Naive thymus-derived CD8-positive, alpha-beta T cell (primary cell): ENCODE measurements at regions not wholly inside any gene's neighbourhood (a gene's known extent, or its start where the extent isn't known, plus 50 kb on each side); places are given as distances from the start of the nearest gene placed in this dataset.

Experiments used
- ATAC-seq, 2 donors: fragments of 150-1000 bp; cut with Tn5 transposase in 1 of 2; sonication (Bioruptor Pico), chemical (Tn5 transposase) in 1 of 2; 1 replicate in 1 of 2; 2 replicates in 1 of 2; pipeline ENCODE4 v1.10.0; 2021; ENCODE audit warnings: mild to moderate bottlenecking in 2 of 2, moderate library complexity in 2 of 2
- POLR2A ChIA-PET: fragments of 350-600 bp; sonication (Branson Sonifier 250); formaldehyde crosslinking; loops from one replicate; lab custom pipeline; 2021; ENCODE audit warnings: antibody characterized with exemption; lab: Charles Lee
- DNase-seq, 10 donors: peaks; one replicate each; pipeline versions ENCODE4 v3.0.0 to v3.0.0-alpha.2; 2020 to 2022
- H3K27ac Mint-ChIP-seq, 10 donors: one replicate each; pipeline ENCODE4 v1.8.0; 2020 to 2022; ENCODE audit warnings: mild to moderate bottlenecking in 10 of 10, mixed read lengths in 10 of 10, moderate library complexity in 4 of 10, inconsistent platforms in 1 of 10
- H3K27me3 Mint-ChIP-seq, 5 donors: one replicate each; pipeline ENCODE4 v1.8.0; 2021 to 2022; ENCODE audit warnings: mixed read lengths in 5 of 5
- H3K36me3 Mint-ChIP-seq, 3 donors: one replicate each; pipeline ENCODE4 v1.8.0; 2020 to 2022; ENCODE audit warnings: mixed read lengths in 3 of 3, mild to moderate bottlenecking in 2 of 3, inconsistent platforms in 1 of 3
- H3K4me1 Mint-ChIP-seq, 4 donors: one replicate each; pipeline ENCODE4 v1.8.0; 2021 to 2022; ENCODE audit warnings: mixed read lengths in 4 of 4
- H3K4me3 Mint-ChIP-seq, 10 donors: one replicate each; pipeline ENCODE4 v1.8.0; 2020 to 2022; ENCODE audit warnings: mild to moderate bottlenecking in 10 of 10, mixed read lengths in 10 of 10, moderate library complexity in 6 of 10, inconsistent platforms in 1 of 10
- H3K9me3 Mint-ChIP-seq, 9 donors: one replicate each; pipeline ENCODE4 v1.8.0; 2020 to 2022; ENCODE audit warnings: mixed read lengths in 9 of 9, mild to moderate bottlenecking in 3 of 9, inconsistent platforms in 1 of 9, moderate library complexity in 1 of 9

DNA sequence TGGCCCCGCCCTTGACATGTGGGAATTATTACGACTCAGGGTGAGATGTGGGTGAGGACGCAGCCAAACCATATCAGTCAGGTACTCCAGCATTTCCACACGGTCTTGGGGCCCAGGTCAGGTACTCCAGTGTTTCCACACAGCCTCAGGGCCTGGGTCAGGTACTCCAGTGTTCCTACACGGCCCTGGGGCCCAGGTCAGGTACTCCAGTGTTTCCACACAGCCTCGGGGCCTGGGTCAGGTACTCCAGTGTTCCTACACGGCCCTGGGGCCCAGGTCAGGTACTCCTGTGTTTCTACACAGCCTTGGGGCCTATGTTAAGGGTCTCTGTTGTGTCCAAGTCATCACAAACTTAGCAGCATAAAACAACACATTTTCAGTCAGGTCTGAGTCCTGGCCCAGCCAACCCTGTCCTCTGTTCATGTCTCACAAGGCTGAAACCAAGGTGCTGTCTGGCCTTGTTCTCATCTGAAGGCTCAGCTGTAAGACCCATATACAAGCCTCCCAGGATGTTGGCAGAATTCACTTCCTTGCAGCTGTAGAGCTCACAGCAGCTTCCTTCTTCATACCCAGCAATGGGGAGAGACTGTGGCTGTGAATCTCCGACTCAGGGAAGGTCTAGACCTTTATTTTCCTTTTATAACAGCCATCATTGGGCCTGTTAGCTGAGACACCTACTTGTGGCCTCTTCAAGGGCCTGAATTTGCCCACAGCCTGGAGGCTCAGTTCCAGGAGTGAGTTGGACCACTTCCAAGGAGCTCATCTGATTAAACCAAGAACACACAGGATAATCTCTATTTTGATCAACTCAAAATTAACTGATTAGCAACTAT is 107.6 kb upstream of the SFSWAP start:
- POLR2A ChIA-PET = no interaction called here
- DNase-seq (no peak), ATAC-seq (no peak)
- H3K4me1 Mint-ChIP-seq = peaks cover 15 to 66% (median 53%) of the 10 kb centered on the region in 4 donors
- H3K9me3 Mint-ChIP-seq = peaks cover 0 to 2% (median 0%) of the 10 kb centered on the region in 9 donors
- H3K27ac Mint-ChIP-seq = peak overlapping the region in 9 of 10 donors; percentile 40 to 95 (median 81)
- peak overlapping the region; percentile 73 to 89 (median 83) for H3K4me3 Mint-ChIP-seq
- peaks cover 0 to 2% (median 0%) of the 10 kb centered on the region in 5 donors for H3K27me3 Mint-ChIP-seq
- peaks cover 0 to 4% (median 0%) of the 10 kb centered on the region in 3 donors for H3K36me3 Mint-ChIP-seq

DNA sequence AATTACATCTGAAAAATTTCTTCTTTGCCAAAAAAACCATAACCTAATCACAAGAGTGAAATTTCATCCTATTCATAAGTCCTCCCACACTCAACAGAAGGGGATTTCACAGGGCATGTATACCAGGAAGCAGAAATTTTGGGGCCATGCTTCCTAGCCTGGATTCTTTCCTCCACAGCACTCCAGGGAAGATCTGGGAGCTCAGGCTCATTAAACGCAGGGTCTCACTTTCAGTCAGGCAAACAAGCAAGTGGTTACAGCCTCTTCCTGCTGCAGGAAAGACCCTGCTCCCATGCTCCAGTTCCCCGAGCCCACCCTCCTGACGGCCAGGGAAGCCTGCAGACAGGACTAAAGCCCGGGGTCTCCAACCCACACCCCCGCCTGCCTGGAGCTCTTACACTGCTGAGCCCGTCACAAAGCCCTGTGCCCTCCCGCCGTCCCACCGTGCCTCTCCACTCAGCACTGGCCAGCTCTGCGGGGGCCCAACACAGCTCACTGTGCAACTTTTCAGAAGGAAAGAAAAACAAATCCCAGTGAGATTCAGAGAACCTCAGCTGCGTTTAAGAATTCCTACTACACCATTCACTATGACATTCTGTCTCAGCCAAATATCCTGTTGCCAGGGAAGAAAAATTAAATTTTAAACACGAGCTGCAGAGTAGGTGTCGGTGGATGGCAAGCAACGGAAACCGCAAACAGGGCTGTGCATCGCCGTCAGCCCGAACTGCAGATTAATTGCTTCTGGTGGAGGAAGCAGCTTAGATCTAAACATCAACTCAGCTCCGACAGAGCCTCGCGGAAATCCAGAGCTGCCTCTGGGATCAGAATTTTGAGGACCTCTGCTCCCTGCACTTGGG is 106.7 kb upstream of the SFSWAP start:
- peaks cover 0 to 2% (median 0%) of the 10 kb centered on the region in 5 donors for H3K27me3 Mint-ChIP-seq
- ATAC-seq = peak; percentile 86 to 87
- H3K27ac Mint-ChIP-seq = peak overlapping the region; percentile 53 to 95 (median 86)
- POLR2A ChIA-PET = interaction anchor here (0.8 to 0.9 kb wide), 2 partner anchors 68 to 107 kb away, joined by 3 to 4 read pairs; partner anchors contain the start of gene SFSWAP
- peak overlapping the region; percentile 73 to 89 (median 83) for H3K4me3 Mint-ChIP-seq
- DNase-seq = peak in 9 of 10 donors; percentile 13 to 73 (median 50)
- H3K9me3 Mint-ChIP-seq = peaks cover 0 to 2% (median 0%) of the 10 kb centered on the region in 9 donors
- H3K4me1 Mint-ChIP-seq = peaks cover 14 to 72% (median 55%) of the 10 kb centered on the region in 4 donors
- H3K36me3 Mint-ChIP-seq = peaks cover 0 to 4% (median 0%) of the 10 kb centered on the region in 3 donors

DNA sequence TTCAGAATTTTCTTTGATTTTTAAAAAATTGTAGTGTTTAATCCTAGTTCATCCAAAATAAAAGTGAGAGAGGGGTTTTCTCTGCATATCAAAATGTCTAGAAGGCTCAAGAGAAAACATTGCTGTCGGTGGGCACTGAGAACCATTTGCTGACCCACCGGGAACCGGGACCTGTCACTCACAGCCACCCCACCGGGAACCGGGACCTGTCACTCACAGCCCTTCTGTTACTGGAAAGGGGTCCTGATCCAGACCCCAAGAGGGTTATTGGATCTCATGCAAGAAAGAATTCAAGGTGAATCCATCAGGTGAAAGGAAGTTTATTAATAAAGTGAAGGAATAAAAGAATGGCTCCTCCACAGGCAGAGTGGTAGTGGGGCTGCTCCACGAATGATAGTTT is 106.0 kb upstream of the SFSWAP start:
- Mint-ChIP-seq H3K27ac (peak overlapping the region in 4 of 10 donors; percentile 8 to 95 (median 75)), H3K9me3 (peaks cover 0 to 2% (median 0%) of the 10 kb centered on the region in 9 donors), H3K4me3 (peak overlapping the region in 9 of 10 donors; percentile 73 to 89 (median 83)), H3K36me3 (peaks cover 0 to 4% (median 0%) of the 10 kb centered on the region in 3 donors), H3K27me3 (peaks cover 0 to 2% (median 0%) of the 10 kb centered on the region in 5 donors), H3K4me1 (peaks cover 13 to 76% (median 58%) of the 10 kb centered on the region in 4 donors)
- ATAC-seq = no peak
- DNase-seq = no peak
- POLR2A ChIA-PET = interaction anchor here (0.8 to 0.9 kb wide), 2 partner anchors 68 to 106 kb away, joined by 3 to 4 read pairs; partner anchors contain the start of gene SFSWAP

DNA sequence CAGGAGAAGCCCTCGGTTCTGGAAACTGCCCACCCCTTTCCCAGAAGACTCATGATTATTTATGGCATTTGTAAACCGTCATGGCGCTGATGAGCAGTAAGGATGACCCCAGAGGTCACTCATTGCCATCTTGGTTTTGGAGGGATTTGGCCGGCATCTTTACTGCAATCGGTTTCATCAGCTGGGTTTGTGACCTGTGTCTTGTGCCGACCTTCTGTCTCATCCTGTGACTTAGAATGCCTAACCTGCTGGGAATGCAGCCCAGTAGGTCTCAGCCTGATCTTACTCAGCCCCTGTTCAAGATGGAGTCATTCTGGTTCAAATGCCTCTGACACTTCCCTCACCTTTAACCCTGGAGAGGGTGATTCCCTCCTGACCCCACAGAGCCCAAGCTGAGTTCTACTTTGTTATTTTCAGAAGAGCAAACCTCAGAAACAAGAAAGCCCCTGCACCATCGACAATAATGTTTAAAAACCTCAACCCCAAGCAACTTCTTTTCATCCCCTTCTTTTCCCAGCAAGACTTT is 105.5 kb upstream of the SFSWAP start:
- H3K9me3 Mint-ChIP-seq = peaks cover 0 to 2% (median 0%) of the 10 kb centered on the region in 9 donors
- H3K4me3 Mint-ChIP-seq = peak overlapping the region in 7 of 10 donors; percentile 12 to 85 (median 73)
- H3K27me3 Mint-ChIP-seq = peaks cover 0 to 2% (median 0%) of the 10 kb centered on the region in 5 donors
- no peak for ATAC-seq
- POLR2A ChIA-PET = no interaction called here
- peaks cover 0 to 4% (median 0%) of the 10 kb centered on the region in 3 donors for H3K36me3 Mint-ChIP-seq
- H3K27ac Mint-ChIP-seq = peak overlapping the region in 2 of 10 donors; percentile 25 to 44
- DNase-seq = no peak
- peaks cover 13 to 76% (median 58%) of the 10 kb centered on the region in 4 donors for H3K4me1 Mint-ChIP-seq

DNA sequence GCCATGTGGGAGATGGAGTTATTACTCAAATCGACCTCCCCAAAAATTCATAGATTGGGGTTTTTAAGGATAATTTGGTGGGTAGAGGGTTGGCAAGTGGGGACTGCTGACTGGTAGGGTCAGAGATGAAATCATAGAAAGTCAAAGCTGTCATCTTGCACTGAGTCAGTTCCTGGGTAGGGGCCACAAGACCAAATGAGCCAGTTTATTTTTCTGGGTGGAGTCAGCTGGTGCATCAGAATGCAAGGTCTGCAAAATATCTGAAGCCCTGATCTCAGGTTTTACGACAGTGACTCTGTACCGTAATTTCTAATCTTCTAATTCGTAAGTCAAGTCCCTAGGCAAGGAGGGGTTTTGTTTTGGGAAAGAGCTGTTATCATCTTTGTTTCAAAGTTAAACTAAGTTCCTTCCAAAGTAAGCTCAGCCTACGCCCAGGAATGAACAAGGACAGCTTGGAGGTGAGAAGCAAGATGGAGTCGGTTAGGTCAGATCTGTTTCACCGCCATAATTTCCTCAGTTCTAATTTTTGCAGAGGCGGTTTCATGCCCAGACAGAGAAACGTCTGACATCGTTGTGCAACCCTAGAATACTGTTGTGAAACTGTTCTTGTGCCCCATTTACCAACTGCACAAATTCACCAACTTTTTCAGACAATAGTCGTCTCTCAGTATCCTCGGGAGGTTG is 104.5 kb upstream of the SFSWAP start:
- H3K27ac Mint-ChIP-seq = peak overlapping the region in 3 of 10 donors; percentile 44 to 61 (median 53)
- H3K4me1 Mint-ChIP-seq = peaks cover 13 to 71% (median 58%) of the 10 kb centered on the region in 4 donors
- H3K27me3 Mint-ChIP-seq = peaks cover 0 to 2% (median 0%) of the 10 kb centered on the region in 5 donors
- DNase-seq (no peak), ATAC-seq (no peak)
- H3K9me3 Mint-ChIP-seq = peaks cover 0 to 2% (median 0%) of the 10 kb centered on the region in 9 donors
- H3K4me3 Mint-ChIP-seq = peak overlapping the region in 2 of 10 donors; percentile 10 to 18
- H3K36me3 Mint-ChIP-seq = peaks cover 0 to 4% (median 0%) of the 10 kb centered on the region in 3 donors
- POLR2A ChIA-PET = no interaction called here

DNA sequence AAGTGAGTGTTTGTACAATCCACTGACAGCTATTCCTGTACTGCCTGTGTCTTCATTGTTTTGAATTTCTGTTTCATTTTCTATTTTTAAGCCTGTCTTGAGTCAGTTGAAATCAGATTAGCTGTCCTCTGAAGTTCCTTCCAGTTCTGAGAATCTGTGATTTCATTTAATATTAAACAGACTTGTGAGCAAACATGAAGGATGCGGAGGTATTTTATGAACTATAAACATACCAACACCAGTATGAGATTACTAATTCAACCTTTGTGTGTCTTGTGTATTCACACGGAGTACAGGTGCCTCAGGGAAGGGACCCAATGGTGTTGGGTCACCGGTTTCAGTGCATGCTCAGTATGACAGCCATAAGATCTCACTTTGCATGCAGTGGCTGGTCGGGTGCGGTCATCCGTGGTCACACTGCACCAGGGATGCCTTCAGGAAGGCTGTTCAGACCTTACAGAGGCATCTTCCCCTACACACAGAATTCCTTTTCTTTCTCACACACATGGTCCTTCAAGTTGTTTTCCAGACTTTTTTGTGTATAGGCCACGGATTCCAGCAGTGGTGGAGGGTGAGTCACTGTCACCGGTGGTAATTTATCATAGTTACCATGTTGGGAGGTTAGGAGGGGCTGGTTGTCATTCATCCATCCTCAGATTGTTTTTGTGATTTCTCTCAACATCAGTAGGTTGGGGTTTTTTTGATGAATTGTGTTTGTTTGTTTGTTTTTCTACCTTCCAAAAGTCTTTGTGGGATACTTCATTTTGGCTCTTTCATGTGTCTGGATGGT is 103.0 kb upstream of the SFSWAP start:
- no peak for ATAC-seq
- POLR2A ChIA-PET = no interaction called here

DNA sequence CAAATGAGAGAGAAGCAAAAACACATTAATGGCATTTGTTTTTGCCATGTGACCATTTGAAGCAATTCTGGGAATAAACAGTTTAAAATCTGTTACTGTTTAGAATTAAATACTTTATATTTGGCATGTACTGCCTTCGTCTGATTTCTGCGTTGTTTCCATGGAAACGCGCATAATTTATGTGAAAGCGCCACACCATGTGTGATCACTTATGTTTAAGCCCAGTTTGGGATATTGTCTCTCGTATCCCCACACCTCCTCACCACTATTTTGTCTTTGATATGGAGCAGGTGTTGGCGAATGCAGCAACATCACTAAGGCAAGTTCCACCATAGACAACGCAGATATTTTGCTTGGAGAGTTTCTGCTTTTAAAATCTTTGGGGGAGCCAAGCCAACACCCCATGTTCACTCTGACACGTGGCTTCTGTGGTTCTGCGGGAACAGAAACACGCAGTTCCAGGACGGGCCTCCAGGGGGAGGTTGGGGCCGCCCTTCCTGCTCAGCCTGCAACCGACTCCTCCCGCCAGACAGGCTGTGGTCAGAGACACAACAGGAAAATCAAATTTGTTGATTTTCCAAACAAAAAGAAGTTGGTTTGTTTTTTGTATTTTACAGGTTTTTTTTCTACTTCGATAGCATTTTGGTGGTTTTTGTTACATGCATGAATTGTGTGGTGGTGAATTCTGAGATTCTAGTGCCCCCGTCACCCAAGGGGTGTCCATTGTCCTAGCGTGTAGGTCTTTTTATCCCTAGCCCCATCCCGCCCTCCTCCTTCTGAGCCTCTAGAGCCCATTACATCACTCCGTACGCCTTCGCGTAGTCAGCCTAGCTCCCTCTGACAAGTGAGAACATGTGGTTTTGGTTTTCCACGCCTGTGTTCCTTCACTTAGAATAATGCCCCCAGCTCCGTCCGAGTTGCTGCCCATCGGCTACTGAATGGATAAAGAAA is 101.9 kb upstream of the SFSWAP start:
- H3K27ac Mint-ChIP-seq = peak overlapping the region in 1 of 10 donors; percentile 58

More for the DNA sequence above, 103.0 kb upstream of the SFSWAP start:
- Mint-ChIP-seq H3K4me1 (peaks cover 9 to 64% (median 53%) of the 10 kb centered on the region in 4 donors), H3K4me3 (peak overlapping the region in 2 of 10 donors; percentile 33 to 42), H3K27ac (peak overlapping the region in 4 of 10 donors; percentile 20 to 80 (median 44)), H3K36me3 (peaks cover 0 to 4% (median 0%) of the 10 kb centered on the region in 3 donors), H3K27me3 (peaks cover 0 to 2% (median 0%) of the 10 kb centered on the region in 5 donors), H3K9me3 (peaks cover 0 to 2% (median 0%) of the 10 kb centered on the region in 9 donors)
- DNase-seq = no peak

DNA sequence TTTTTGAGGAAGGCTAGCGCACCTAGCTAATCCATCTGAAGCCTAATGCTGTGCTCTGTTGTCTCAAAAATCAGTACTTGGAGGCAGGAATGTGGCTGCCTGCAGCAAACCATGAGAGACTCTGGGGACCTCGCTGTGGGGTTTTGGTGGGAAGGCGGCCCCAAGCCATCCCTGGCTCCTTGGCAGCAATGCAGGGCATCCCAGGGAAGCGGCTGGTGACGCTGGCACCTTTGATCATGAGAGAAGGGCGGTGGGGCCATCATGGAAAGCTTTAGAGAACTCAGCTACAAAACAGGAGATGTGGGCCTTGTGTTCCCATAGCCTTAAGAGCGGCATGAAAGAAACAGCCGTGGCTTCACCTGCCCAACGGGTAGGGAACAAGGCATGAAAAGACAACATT is 101.1 kb upstream of the SFSWAP start:
- no peak for DNase-seq
- peaks cover 0 to 4% (median 0%) of the 10 kb centered on the region in 3 donors for H3K36me3 Mint-ChIP-seq
- H3K27me3 Mint-ChIP-seq = peaks cover 0 to 2% (median 0%) of the 10 kb centered on the region in 5 donors
- peaks cover 0 to 2% (median 0%) of the 10 kb centered on the region in 9 donors for H3K9me3 Mint-ChIP-seq
- H3K4me1 Mint-ChIP-seq = peaks cover 6 to 45% (median 34%) of the 10 kb centered on the region in 4 donors
- no peak for ATAC-seq
- H3K4me3 Mint-ChIP-seq = peak overlapping the region in 2 of 10 donors; percentile 63 to 68
- peak overlapping the region in 1 of 10 donors; percentile 59 for H3K27ac Mint-ChIP-seq
- POLR2A ChIA-PET = no interaction called here

More for the DNA sequence above, 101.9 kb upstream of the SFSWAP start:
- ATAC-seq (peak; percentile 72 to 75), DNase-seq (peak in 9 of 10 donors; percentile 29 to 73 (median 49))
- H3K9me3 Mint-ChIP-seq = peaks cover 0 to 2% (median 0%) of the 10 kb centered on the region in 9 donors
- H3K27me3 Mint-ChIP-seq = peaks cover 0 to 2% (median 0%) of the 10 kb centered on the region in 5 donors
- H3K4me1 Mint-ChIP-seq = peaks cover 9 to 53% (median 42%) of the 10 kb centered on the region in 4 donors
- H3K36me3 Mint-ChIP-seq = peaks cover 0 to 4% (median 0%) of the 10 kb centered on the region in 3 donors
- H3K4me3 Mint-ChIP-seq = peak overlapping the region in 3 of 10 donors; percentile 21 to 68 (median 63)
- POLR2A ChIA-PET = no interaction called here

DNA sequence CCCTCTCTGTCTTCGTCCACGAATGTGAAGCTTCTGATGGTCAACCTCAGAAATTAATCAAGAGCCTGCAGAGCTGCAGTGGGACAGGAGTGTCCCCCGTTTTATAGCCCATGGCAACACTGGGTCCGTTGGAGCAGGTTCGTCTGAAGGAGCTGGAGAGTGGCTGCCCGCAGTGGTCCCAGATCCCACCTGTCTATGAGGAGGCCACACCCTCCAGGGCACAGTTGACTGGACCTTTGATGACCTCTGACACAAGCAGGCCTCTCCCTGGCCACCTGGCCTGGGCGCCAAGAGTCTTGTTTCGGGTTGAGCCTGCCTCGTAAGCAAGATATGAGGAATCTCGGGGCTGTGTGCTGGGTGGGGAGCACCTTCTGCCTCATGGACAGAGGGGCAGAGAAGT is 100.7 kb upstream of the SFSWAP start:
- H3K4me1 Mint-ChIP-seq = peaks cover 6 to 41% (median 30%) of the 10 kb centered on the region in 4 donors
- H3K27ac Mint-ChIP-seq = no peak overlapping the region
- ATAC-seq (no peak), DNase-seq (no peak)
- peaks cover 0 to 2% (median 0%) of the 10 kb centered on the region in 5 donors for H3K27me3 Mint-ChIP-seq
- POLR2A ChIA-PET = no interaction called here
- peaks cover 0 to 2% (median 0%) of the 10 kb centered on the region in 9 donors for H3K9me3 Mint-ChIP-seq
- peaks cover 0 to 4% (median 0%) of the 10 kb centered on the region in 3 donors for H3K36me3 Mint-ChIP-seq
- no peak overlapping the region for H3K4me3 Mint-ChIP-seq

DNA sequence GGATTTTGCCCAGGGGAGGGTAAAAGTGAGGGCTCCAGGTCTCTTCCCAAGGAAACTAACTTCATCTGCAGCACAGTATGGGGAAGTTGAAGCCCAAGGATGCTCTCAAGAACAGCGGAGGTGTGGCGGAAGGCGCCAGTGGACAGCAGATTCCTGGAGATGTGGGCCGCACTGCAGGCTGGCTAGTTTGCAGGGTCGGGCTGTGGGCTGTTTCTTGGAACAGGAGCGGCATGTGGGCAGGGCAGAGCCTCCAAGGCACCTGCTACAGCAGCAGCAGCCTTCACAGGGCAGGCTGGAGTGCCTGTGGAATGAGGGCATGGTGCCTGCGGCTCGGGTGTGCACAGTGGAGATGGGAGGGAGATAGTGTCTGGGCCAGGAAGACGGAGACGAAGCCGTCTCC is 100.0 kb upstream of the SFSWAP start:
- POLR2A ChIA-PET = no interaction called here
- Mint-ChIP-seq H3K9me3 (peaks cover 0 to 2% (median 0%) of the 10 kb centered on the region in 9 donors), H3K4me3 (no peak overlapping the region), H3K27me3 (peaks cover 0 to 3% (median 0%) of the 10 kb centered on the region in 5 donors), H3K27ac (peak overlapping the region in 1 of 10 donors; percentile 39), H3K4me1 (peaks cover 3 to 34% (median 23%) of the 10 kb centered on the region in 4 donors), H3K36me3 (peaks cover 0 to 1% (median 0%) of the 10 kb centered on the region in 3 donors)
- DNase-seq (no peak), ATAC-seq (no peak)
